Neural cell (in vitro differentiated cells): ENCODE measurements at regions not wholly inside any gene's neighbourhood (a gene's known extent, or its start where the extent isn't known, plus 50 kb on each side); places are given as distances from the start of the nearest gene placed in this dataset.

Source experiments
- H2AFZ ChIP-seq: fragments of 200-600, 300-800 bp; sonication (generic), shearing (Covaris generic); 2 replicates; pipeline ENCODE4 v1.6.0; 2014; ENCODE audit warnings: low read depth, mild to moderate bottlenecking, antibody characterized with exemption, low read length, moderate library complexity
- H3F3A ChIP-seq: fragments of 200-600 bp; shearing (Covaris generic); 2 replicates; pipeline ENCODE4 v1.6.1; 2016; ENCODE audit warnings: mild to moderate bottlenecking, moderate library complexity, mixed read lengths, antibody characterized with exemption, low read length; ENCODE audit not compliant: insufficient read depth, poor library complexity, severe bottlenecking
- H3K27ac ChIP-seq: fragments of 200-600, 300-800 bp; sonication (generic), shearing (Covaris generic); 2 replicates; pipeline ENCODE4 v1.5.1; 2014; ENCODE audit warnings: mild to moderate bottlenecking, low read length, moderate library complexity
- H3K27me3 ChIP-seq: fragments of 300-800, 200-600 bp; sonication (generic), shearing (Covaris generic); 2 replicates; pipeline ENCODE4 v1.6.0; 2014; ENCODE audit warnings: mild to moderate bottlenecking, low read depth, low read length, moderate library complexity; ENCODE audit not compliant: insufficient read depth
- H3K36me3 ChIP-seq: fragments of 300-800, 200-600 bp; sonication (generic), shearing (Covaris generic); 2 replicates; pipeline ENCODE4 v1.5.1; 2014; ENCODE audit warnings: mild to moderate bottlenecking, antibody characterized with exemption, low read length, moderate library complexity; ENCODE audit not compliant: insufficient read depth
- H3K4me2 ChIP-seq: fragments of 300-800, 200-600 bp; sonication (generic), shearing (Covaris generic); 2 replicates; pipeline ENCODE4 v1.6.0; 2014; ENCODE audit warnings: mild to moderate bottlenecking, low read length
- H3K4me3 ChIP-seq: fragments of 300-800, 200-600 bp; sonication (generic), shearing (Covaris generic); 2 replicates; pipeline ENCODE4 v1.5.1; 2014; ENCODE audit warnings: mild to moderate bottlenecking, low read length, moderate library complexity
- H3K79me2 ChIP-seq: fragments of 200-600 bp; shearing (Covaris generic); replicated peaks from 2 replicates; pipeline ENCODE4 v1.6.0; 2014; ENCODE audit warnings: mild to moderate bottlenecking, low read length, moderate library complexity; ENCODE audit not compliant: insufficient read depth
- H3K9ac ChIP-seq: fragments of 300-800, 200-600 bp; sonication (generic), shearing (Covaris generic); 2 replicates; pipeline ENCODE4 v1.6.1; 2016; ENCODE audit warnings: mild to moderate bottlenecking, low read length, mixed read lengths
- H3K9me2 ChIP-seq: fragments of 200-600 bp; shearing (Covaris generic); 2 replicates; pipeline ENCODE4 v1.6.1; 2016; ENCODE audit warnings: mild to moderate bottlenecking, low read length, mixed read lengths; ENCODE audit not compliant: insufficient read depth
- H3K9me3 ChIP-seq: fragments of 200-600, 300-800 bp; sonication (generic), shearing (Covaris generic); 2 replicates; pipeline ENCODE4 v1.6.1; 2016; ENCODE audit warnings: mild to moderate bottlenecking, mixed run types, low read length, moderate library complexity, mixed read lengths
- H4K20me1 ChIP-seq: fragments of 200-600 bp; shearing (Covaris generic); 2 replicates; pipeline ENCODE4 v1.6.1; 2016; ENCODE audit warnings: mild to moderate bottlenecking, mixed run types; ENCODE audit not compliant: insufficient read depth
- EP300 ChIP-seq: fragments of 450-650 bp; conservative IDR thresholded peaks from 2 replicates; pipeline ENCODE4 v1.6.1; 2014; ENCODE audit warnings: antibody characterized with exemption, mild to moderate bottlenecking, moderate library complexity; ENCODE audit not compliant: poor library complexity, severe bottlenecking
- EZH2 ChIP-seq: fragments of 200-600, 300-800 bp; shearing (Covaris generic), sonication (generic); IDR thresholded peaks from 2 replicates; pipeline ENCODE4 v1.6.1; 2014; ENCODE audit warnings: antibody characterized with exemption, low read length, borderline replicate concordance, mild to moderate bottlenecking; ENCODE audit not compliant: insufficient read depth, poor library complexity, severe bottlenecking
- MXI1 ChIP-seq: fragments of 450-650 bp; conservative IDR thresholded peaks from 2 replicates; pipeline ENCODE4 v1.6.1; 2014; ENCODE audit warnings: antibody characterized with exemption, mild to moderate bottlenecking; ENCODE audit not compliant: poor library complexity, severe bottlenecking
- POLR2AphosphoS5 ChIP-seq: IDR thresholded peaks from 2 replicates; pipeline ENCODE4 v1.6.1; 2012
- RAD21 ChIP-seq: fragments of 450-650 bp; conservative IDR thresholded peaks from 2 replicates; pipeline ENCODE4 v1.6.1; 2014; ENCODE audit warnings: antibody characterized with exemption, mild to moderate bottlenecking, moderate library complexity
- SMC3 ChIP-seq: fragments of 450-650 bp; conservative IDR thresholded peaks from 2 replicates; pipeline ENCODE4 v1.6.1; 2014; ENCODE audit warnings: antibody characterized with exemption, mild to moderate bottlenecking, moderate library complexity; ENCODE audit not compliant: poor library complexity
- TAF1 ChIP-seq: IDR thresholded peaks from 2 replicates; pipeline ENCODE4 v1.6.1; 2012; ENCODE audit warnings: low read depth
- TF ChIP-seq, protein P1 (sequence below): IDR thresholded peaks from 2 replicates; pipeline ENCODE4 v1.6.1; 2012; ENCODE audit warnings: borderline replicate concordance
- TF ChIP-seq, protein P2 (sequence below): fragments of 450-650 bp; IDR thresholded peaks from 2 replicates; pipeline ENCODE4 v1.5.1; 2014; ENCODE audit warnings: antibody characterized with exemption, mild to moderate bottlenecking, moderate library complexity; ENCODE audit not compliant: poor library complexity, severe bottlenecking

GRCh38 chr11:26891501-26891900 is 102.4 kb upstream of the FIBIN start:
- Histone ChIP-seq H3K27me3 (no peaks in the 10 kb centered on the region), H3K4me2 (no peak overlapping the region), H3K36me3 (no peaks in the 10 kb centered on the region), H3F3A (no peaks in the 10 kb centered on the region), H2AFZ (no peak overlapping the region), H3K79me2 (no peaks in the 10 kb centered on the region), H3K4me3 (no peak overlapping the region), H4K20me1 (no peaks in the 10 kb centered on the region), H3K9ac (no peak overlapping the region), H3K27ac (no peak overlapping the region), H3K9me3 (no peaks in the 10 kb centered on the region), H3K9me2 (no peaks in the 10 kb centered on the region)
- no peak for TF ChIP-seq POLR2AphosphoS5
- TF ChIP-seq MXI1: no peak
- no peak for TF ChIP-seq TAF1
- no peak for TF ChIP-seq SMC3
- TF ChIP-seq, protein P1, sequence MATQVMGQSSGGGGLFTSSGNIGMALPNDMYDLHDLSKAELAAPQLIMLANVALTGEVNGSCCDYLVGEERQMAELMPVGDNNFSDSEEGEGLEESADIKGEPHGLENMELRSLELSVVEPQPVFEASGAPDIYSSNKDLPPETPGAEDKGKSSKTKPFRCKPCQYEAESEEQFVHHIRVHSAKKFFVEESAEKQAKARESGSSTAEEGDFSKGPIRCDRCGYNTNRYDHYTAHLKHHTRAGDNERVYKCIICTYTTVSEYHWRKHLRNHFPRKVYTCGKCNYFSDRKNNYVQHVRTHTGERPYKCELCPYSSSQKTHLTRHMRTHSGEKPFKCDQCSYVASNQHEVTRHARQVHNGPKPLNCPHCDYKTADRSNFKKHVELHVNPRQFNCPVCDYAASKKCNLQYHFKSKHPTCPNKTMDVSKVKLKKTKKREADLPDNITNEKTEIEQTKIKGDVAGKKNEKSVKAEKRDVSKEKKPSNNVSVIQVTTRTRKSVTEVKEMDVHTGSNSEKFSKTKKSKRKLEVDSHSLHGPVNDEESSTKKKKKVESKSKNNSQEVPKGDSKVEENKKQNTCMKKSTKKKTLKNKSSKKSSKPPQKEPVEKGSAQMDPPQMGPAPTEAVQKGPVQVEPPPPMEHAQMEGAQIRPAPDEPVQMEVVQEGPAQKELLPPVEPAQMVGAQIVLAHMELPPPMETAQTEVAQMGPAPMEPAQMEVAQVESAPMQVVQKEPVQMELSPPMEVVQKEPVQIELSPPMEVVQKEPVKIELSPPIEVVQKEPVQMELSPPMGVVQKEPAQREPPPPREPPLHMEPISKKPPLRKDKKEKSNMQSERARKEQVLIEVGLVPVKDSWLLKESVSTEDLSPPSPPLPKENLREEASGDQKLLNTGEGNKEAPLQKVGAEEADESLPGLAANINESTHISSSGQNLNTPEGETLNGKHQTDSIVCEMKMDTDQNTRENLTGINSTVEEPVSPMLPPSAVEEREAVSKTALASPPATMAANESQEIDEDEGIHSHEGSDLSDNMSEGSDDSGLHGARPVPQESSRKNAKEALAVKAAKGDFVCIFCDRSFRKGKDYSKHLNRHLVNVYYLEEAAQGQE: no peak
- TF ChIP-seq EZH2: no peak
- no peak for TF ChIP-seq RAD21
- TF ChIP-seq, protein P2, sequence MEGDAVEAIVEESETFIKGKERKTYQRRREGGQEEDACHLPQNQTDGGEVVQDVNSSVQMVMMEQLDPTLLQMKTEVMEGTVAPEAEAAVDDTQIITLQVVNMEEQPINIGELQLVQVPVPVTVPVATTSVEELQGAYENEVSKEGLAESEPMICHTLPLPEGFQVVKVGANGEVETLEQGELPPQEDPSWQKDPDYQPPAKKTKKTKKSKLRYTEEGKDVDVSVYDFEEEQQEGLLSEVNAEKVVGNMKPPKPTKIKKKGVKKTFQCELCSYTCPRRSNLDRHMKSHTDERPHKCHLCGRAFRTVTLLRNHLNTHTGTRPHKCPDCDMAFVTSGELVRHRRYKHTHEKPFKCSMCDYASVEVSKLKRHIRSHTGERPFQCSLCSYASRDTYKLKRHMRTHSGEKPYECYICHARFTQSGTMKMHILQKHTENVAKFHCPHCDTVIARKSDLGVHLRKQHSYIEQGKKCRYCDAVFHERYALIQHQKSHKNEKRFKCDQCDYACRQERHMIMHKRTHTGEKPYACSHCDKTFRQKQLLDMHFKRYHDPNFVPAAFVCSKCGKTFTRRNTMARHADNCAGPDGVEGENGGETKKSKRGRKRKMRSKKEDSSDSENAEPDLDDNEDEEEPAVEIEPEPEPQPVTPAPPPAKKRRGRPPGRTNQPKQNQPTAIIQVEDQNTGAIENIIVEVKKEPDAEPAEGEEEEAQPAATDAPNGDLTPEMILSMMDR: no peak
- no peak for TF ChIP-seq EP300

DNA sequence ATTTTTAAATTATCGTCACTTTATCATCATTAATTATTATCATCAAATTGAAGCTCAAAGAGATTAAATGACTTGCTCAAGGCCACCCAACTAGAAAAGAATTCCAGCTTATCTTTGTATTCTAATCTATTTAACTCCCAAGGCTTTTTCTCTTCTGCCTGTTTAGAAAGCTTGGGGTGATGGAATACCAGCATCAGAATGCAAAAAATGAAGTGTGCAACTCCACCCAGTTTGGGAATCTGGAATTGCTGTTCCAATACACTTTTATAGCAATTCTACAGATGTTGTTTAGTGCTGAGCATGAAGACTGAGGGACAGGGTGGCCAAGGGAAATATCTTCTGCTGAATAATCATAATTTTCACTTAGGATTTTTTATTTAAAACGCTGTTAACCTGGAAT is 97.2 kb upstream of the FIBIN start:
- TF ChIP-seq, protein P2: no peak
- TF ChIP-seq TAF1: no peak
- TF ChIP-seq, protein P1: no peak
- no peak for TF ChIP-seq EP300
- no peak for TF ChIP-seq EZH2
- no peak for TF ChIP-seq POLR2AphosphoS5
- no peak for TF ChIP-seq SMC3
- no peak for TF ChIP-seq RAD21
- no peak for TF ChIP-seq MXI1

More for the DNA sequence above, 97.2 kb upstream of the FIBIN start:
- H3K4me2 ChIP-seq: no peak overlapping the region
- H3K9ac ChIP-seq: no peak overlapping the region
- H3K9me2 ChIP-seq: no peaks in the 10 kb centered on the region
- no peaks in the 10 kb centered on the region for H3K79me2 ChIP-seq
- no peaks in the 10 kb centered on the region for H3K36me3 ChIP-seq
- H3K9me3 ChIP-seq: no peaks in the 10 kb centered on the region
- no peak overlapping the region for H3K27ac ChIP-seq
- no peaks in the 10 kb centered on the region for H4K20me1 ChIP-seq
- H3K27me3 ChIP-seq: no peaks in the 10 kb centered on the region
- H3F3A ChIP-seq: no peaks in the 10 kb centered on the region
- no peak overlapping the region for H2AFZ ChIP-seq
- H3K4me3 ChIP-seq: no peak overlapping the region
